Endothelial cell of umbilical vein (primary cell): ENCODE measurements at regions not wholly inside any gene's neighbourhood (a gene's known extent, or its start where the extent isn't known, plus 50 kb on each side); places are given as distances from the start of the nearest gene placed in this dataset.

Source experiments
- BruUV-seq: library from RNA; stranded (reverse); fragments of 400-500 nt; replicated peaks from 2 replicates; lab custom pipeline; 2021; lab: Mats Ljungman, UMichigan
- CTCF ChIA-PET: fragments of 300-600, 350-600 bp; sonication (Branson Sonifier 250); formaldehyde crosslinking; loops from one replicate; lab custom pipeline; 2021; ENCODE audit warnings: antibody characterized with exemption, inconsistent platforms; lab: Charles Lee
- POLR2A ChIA-PET: fragments of 300-600, 350-600 bp; sonication (Branson Sonifier 250); formaldehyde crosslinking; loops from one replicate; lab custom pipeline; 2021; ENCODE audit warnings: antibody characterized with exemption, inconsistent platforms; lab: Charles Lee
- DNase-seq: peaks from one replicate; pipeline ENCODE4 v3.0.0-alpha.2; 2011; ENCODE audit warnings: low read depth, low spot score
- FAIRE-seq: peaks from 2 replicates; lab custom pipeline; 2011; peaks lifted over from hg19 to GRCh38; lab: Jason Lieb, UNC
- H2AFZ ChIP-seq: 2 replicates; pipeline ENCODE4 v1.6.0; 2012; ENCODE audit warnings: low read depth, low read length, control low read depth, inconsistent platforms
- H3K27ac ChIP-seq: 2 replicates; pipeline ENCODE4 v1.5.1; 2011; ENCODE audit warnings: low read depth, mild to moderate bottlenecking, control low read depth, low read length, moderate library complexity; ENCODE audit not compliant: insufficient read depth
- H3K27me3 ChIP-seq, 2 experiments: 2 replicates each; pipeline versions ENCODE4 v1.6.0 to v1.6.1; 2011; ENCODE audit warnings: low read length in 2 of 2, mixed read lengths in 1 of 2; ENCODE audit not compliant: control insufficient read depth in 2 of 2, insufficient read depth in 2 of 2
- H3K36me3 ChIP-seq, 2 experiments: 2 replicates in 1 of 2; 3 replicates in 1 of 2; pipeline ENCODE4 v1.5.1; 2011; ENCODE audit warnings: low read length in 2 of 2, mild to moderate bottlenecking in 1 of 2, moderate library complexity in 1 of 2; ENCODE audit not compliant: control insufficient read depth in 2 of 2, insufficient read depth in 2 of 2; ENCODE audit errors: extremely low read depth in 1 of 2
- H3K4me1 ChIP-seq: 3 replicates; pipeline ENCODE4 v1.5.1; 2011; ENCODE audit warnings: mild to moderate bottlenecking, low read length; ENCODE audit not compliant: control insufficient read depth, insufficient read depth; ENCODE audit errors: extremely low read depth
- H3K4me2 ChIP-seq: 2 replicates; pipeline ENCODE4 v1.6.1; 2011; ENCODE audit warnings: low read length, control low read depth, mixed read lengths; ENCODE audit not compliant: insufficient read depth
- H3K4me3 ChIP-seq, 3 experiments: fragments of 200-600 bp in 1 of 3; sonication (generic), shearing (Covaris generic) in 1 of 3; replicated peaks in 1 of 3; 2 replicates each; pipeline ENCODE4 v1.5.1; 2011 to 2016; ENCODE audit warnings: control low read depth in 3 of 3, low read length in 3 of 3, mild to moderate bottlenecking in 2 of 3, inconsistent platforms in 1 of 3, low read depth in 1 of 3, moderate library complexity in 1 of 3; ENCODE audit not compliant: insufficient read depth in 1 of 3
- H3K79me2 ChIP-seq: 2 replicates; pipeline ENCODE4 v1.6.0; 2012; ENCODE audit warnings: low read length, inconsistent platforms; ENCODE audit not compliant: control insufficient read depth, insufficient read depth
- H3K9ac ChIP-seq: replicated peaks from 2 replicates; pipeline ENCODE3; 2011; ENCODE audit warnings: low read length, control low read depth; ENCODE audit not compliant: insufficient read depth; ENCODE audit errors: extremely low read depth
- H3K9me1 ChIP-seq: replicated peaks from 3 replicates; pipeline ENCODE4 v1.6.0; 2011; ENCODE audit warnings: mild to moderate bottlenecking, low read length; ENCODE audit not compliant: control insufficient read depth, insufficient read depth; ENCODE audit errors: extremely low read depth
- H3K9me3 ChIP-seq: replicated peaks from 2 replicates; pipeline ENCODE4 v1.5.1; 2012; ENCODE audit warnings: low read length, inconsistent platforms; ENCODE audit not compliant: control insufficient read depth, insufficient read depth
- H4K20me1 ChIP-seq: replicated peaks from 2 replicates; pipeline ENCODE3; 2011; ENCODE audit warnings: mild to moderate bottlenecking, low read length; ENCODE audit not compliant: control insufficient read depth, insufficient read depth; ENCODE audit errors: extremely low read depth
- EZH2 ChIP-seq: IDR thresholded peaks from 2 replicates; pipeline ENCODE4 v1.6.1; 2012; ENCODE audit warnings: borderline replicate concordance, low read depth, mild to moderate bottlenecking, moderate library complexity, low read length, inconsistent platforms; ENCODE audit not compliant: severe bottlenecking
- FOS ChIP-seq: IDR thresholded peaks from 2 replicates; pipeline ENCODE4 v1.6.1; 2011; ENCODE audit warnings: mild to moderate bottlenecking, low read length, moderate library complexity, borderline replicate concordance; ENCODE audit not compliant: insufficient read depth
- GATA2 ChIP-seq: IDR thresholded peaks from 2 replicates; pipeline ENCODE4 v1.7.0; 2011; ENCODE audit warnings: low read depth, mild to moderate bottlenecking, moderate library complexity, mixed read lengths, low read length; ENCODE audit not compliant: insufficient read length, insufficient read depth
- JUN ChIP-seq: IDR thresholded peaks from 2 replicates; pipeline ENCODE4 v1.6.1; 2011; ENCODE audit warnings: borderline replicate concordance, low read depth; ENCODE audit not compliant: insufficient read length, insufficient read depth
- MYC ChIP-seq: IDR thresholded peaks from one replicate; pipeline ENCODE4 v1.6.1; 2011; ENCODE audit warnings: mild to moderate bottlenecking, low read depth, low read length
- POLR2A ChIP-seq: IDR thresholded peaks from 2 replicates; pipeline ENCODE4 v1.6.1; 2012; ENCODE audit warnings: low read depth, mild to moderate bottlenecking, control low read depth, low read length
- POLR2AphosphoS5 ChIP-seq: IDR thresholded peaks from 2 replicates; pipeline ENCODE4 v1.6.1; 2012; ENCODE audit warnings: low read depth, mild to moderate bottlenecking, control low read depth, low read length, moderate library complexity; ENCODE audit not compliant: insufficient read depth
- dilution Hi-C: fragments of 300-500 bp; cut with MboI; formaldehyde crosslinking; loops from one replicate; pipeline ENCODE4 v1.15.0; 2019; ENCODE audit warnings: low sequenced_read_pairs; ENCODE audit not compliant: extremely low pct_ligation_motif_present
- intact Hi-C: fragments of 100-400 bp; cut with micrococcal nuclease; formaldehyde crosslinking; loops from one replicate; pipeline ENCODE4 v1.10.0; 2022
- TF ChIP-seq, protein P1 (sequence below), 2 donors: IDR thresholded peaks; 1 replicate in 1 of 2; 2 replicates in 1 of 2; pipeline ENCODE4 v1.5.1; 2011; ENCODE audit warnings: low read length in 2 of 2, mild to moderate bottlenecking in 2 of 2, moderate library complexity in 2 of 2, control low read depth in 1 of 2, inconsistent platforms in 1 of 2, low read depth in 1 of 2; ENCODE audit not compliant: insufficient read depth in 1 of 2; ENCODE audit errors: extremely low read depth in 1 of 2

DNA sequence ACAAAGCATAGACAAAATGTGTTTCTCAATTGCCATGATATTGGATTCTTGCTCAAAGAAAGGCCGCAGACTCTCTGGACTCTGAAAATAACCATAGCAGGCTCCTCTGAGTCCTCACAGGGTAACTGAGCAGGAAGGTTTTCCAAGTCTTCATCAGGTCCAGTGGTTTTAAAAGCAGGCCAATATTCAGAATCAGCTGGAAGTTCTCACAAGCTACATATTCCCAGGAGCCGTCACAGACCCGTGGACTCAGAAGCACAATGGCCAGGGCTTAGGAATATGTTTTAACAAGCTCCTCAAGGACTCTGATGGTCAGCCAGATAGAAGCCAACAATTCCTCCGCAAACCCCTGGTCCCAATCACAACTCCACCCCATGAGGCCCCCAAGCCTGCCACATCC, 256.1 kb upstream of the ADAMTS9 start:
- Histone ChIP-seq H3K36me3 (no peaks in the 10 kb centered on the region), H3K27me3 (no peaks in the 10 kb centered on the region), H3K4me2 (no peak overlapping the region), H3K9me3 (no peaks in the 10 kb centered on the region), H2AFZ (no peak overlapping the region), H3K79me2 (no peaks in the 10 kb centered on the region), H3K4me3 (no peak overlapping the region), H3K4me1 (peaks cover 12% of the 10 kb centered on the region), H3K27ac (no peak overlapping the region), H3K9ac (no peak overlapping the region), H4K20me1 (no peaks in the 10 kb centered on the region), H3K9me1 (no peaks in the 10 kb centered on the region)
- no peak for TF ChIP-seq GATA2
- TF ChIP-seq MYC = no peak
- TF ChIP-seq JUN = no peak
- TF ChIP-seq FOS = no peak
- no peak for TF ChIP-seq EZH2
- TF ChIP-seq POLR2AphosphoS5 = no peak
- TF ChIP-seq, protein P1, sequence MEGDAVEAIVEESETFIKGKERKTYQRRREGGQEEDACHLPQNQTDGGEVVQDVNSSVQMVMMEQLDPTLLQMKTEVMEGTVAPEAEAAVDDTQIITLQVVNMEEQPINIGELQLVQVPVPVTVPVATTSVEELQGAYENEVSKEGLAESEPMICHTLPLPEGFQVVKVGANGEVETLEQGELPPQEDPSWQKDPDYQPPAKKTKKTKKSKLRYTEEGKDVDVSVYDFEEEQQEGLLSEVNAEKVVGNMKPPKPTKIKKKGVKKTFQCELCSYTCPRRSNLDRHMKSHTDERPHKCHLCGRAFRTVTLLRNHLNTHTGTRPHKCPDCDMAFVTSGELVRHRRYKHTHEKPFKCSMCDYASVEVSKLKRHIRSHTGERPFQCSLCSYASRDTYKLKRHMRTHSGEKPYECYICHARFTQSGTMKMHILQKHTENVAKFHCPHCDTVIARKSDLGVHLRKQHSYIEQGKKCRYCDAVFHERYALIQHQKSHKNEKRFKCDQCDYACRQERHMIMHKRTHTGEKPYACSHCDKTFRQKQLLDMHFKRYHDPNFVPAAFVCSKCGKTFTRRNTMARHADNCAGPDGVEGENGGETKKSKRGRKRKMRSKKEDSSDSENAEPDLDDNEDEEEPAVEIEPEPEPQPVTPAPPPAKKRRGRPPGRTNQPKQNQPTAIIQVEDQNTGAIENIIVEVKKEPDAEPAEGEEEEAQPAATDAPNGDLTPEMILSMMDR (IDR thresholded peaks at IDR 0.05; ENCODE audit: extremely low read depth in 1 of 2, insufficient read depth in 1 of 2, low read depth in 1 of 2, low read length in 2 of 2) = no peak
- TF ChIP-seq POLR2A = no peak
- CTCF ChIA-PET = interaction anchor here (2.3 kb wide), 1 partner anchor 227 kb away, joined by 8 read pairs; no protein-coding TSS in a partner anchor
- DNase-seq (no peak), FAIRE-seq (no peak)
- dilution Hi-C loops = no loop called here
- intact Hi-C loops = no loop called here
- POLR2A ChIA-PET = interaction anchor here (0.6 kb wide), 1 partner anchor 293 kb away, joined by 4 read pairs; no protein-coding TSS in a partner anchor
- BruUV-seq = no TSS peak
